ENCODE measurements at regions not wholly inside any gene's neighbourhood (a gene's known extent, or its start where the extent isn't known, plus 50 kb on each side); places are given as distances from the start of the nearest gene placed in this dataset.
"Not testable (repeated sequence)": the region's sequence is repeated elsewhere in the genome, so short reads cannot be mapped to it uniquely, and the experiment has no call there.

DNA sequence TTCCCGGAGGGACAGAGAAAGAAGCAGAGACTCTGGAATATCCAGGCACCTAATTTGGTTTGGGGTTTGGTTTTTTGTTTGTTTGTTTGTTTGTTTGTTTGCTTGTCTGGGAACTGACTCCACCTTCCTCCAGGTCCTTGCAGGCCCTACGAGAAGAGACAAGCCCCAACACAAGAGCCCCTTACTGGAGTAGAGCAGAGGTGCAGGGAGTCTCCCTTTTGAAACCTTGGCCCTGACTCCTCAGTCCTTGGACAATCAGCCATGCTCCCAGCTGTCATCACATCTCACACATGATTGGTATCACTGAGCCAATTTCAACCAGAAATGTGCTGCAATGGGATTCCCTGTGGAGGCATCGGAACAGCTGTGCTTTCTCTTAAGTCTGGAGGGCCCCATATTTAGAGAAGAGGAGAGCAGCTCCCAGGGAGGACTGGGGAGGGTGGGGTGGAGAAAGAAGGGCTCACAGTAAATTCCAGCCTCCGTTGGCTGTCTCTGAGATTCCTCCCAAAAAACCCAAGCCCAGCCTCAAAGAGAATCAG, 279.9 kb upstream of the NCKAP5 start:
- no peak for DNase-seq (ENCODE audit: low spot score)
- intact Hi-C loops (cut with DNase I): loop anchor here (10.0 kb wide), 1 partner anchor 1303 kb away; no protein-coding TSS in a partner anchor

DNA sequence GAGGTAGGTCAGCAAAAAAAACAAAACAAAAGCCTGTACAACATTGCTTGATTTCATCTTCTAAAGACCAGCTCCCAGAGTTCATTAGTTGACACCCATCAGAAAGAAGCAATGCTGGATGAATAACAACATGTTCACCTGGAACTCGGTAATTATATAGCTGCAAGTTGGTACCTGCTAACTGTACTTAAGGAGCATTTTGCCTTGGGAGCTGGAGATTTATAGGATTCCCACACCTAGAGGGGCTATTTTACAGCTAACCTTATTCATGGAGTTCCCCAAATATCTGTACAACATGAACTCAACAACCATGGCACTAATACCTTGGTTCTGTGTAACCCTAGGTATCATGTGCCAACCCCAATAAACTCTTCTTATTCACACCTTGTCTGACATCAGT, 281.1 kb upstream of the NCKAP5 start:
- no peak for DNase-seq (ENCODE audit: low spot score)
- intact Hi-C loops (cut with DNase I): loop anchor here (10.0 kb wide), 1 partner anchor 1305 kb away; no protein-coding TSS in a partner anchor

DNA sequence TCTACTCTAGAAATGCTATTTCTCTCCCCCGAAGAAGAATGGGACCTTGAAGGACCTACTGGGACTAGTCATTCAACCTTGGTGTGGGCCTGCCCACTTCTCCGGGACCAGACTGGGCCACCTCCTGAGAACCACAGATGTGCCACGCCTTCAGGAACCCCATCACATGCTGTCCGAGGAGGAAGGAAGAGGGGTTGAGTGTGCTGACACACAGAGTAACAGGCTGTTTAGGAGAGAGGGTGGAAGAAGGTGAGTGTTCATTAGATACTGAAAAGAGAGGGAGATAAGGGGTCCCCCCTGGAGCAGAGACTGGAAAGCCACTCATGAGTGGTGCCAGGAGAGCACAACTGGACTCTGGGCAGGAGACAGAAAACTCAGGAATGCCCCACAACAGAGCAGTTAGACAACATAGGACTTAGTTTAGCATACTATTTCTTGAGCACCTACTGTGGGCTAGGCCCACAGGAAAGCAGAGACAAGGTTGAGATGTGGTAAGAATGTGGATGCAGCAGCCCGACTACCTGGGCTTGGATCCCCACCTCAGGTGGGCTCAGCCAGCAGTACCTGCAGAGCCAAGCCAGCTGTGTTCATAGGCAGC, 286.4 kb upstream of the NCKAP5 start:
- no peak for DNase-seq (ENCODE audit: low spot score)
- intact Hi-C loops (cut with DNase I): no loop called here

GRCh38 chr2:133855526-133855925, 287.3 kb upstream of the NCKAP5 start:
- intact Hi-C loops (cut with DNase I): no loop called here
- DNase-seq (ENCODE audit: low spot score): no peak

DNA sequence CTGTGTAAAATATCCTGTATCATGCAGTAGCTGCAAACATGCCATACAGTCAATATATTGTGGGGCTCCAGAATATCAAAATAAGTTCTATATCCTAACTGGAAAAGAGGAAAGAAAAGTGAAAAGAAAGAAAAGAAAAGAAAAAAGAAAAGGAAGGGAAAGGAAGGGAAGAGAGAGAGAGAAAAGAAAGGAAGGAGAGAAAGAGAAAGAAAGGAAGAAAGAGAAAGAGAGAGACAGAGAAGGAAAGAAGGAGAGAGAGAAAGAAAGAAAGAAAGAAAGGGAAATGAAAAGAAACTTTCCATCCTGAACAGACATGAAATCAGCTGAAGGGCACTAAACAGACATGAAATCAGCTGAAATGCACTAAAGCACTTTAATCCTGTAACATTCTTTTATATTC, 288.4 kb upstream of the NCKAP5 start:
- no peak for DNase-seq (ENCODE audit: low spot score)
- intact Hi-C loops (cut with DNase I): no loop called here

DNA sequence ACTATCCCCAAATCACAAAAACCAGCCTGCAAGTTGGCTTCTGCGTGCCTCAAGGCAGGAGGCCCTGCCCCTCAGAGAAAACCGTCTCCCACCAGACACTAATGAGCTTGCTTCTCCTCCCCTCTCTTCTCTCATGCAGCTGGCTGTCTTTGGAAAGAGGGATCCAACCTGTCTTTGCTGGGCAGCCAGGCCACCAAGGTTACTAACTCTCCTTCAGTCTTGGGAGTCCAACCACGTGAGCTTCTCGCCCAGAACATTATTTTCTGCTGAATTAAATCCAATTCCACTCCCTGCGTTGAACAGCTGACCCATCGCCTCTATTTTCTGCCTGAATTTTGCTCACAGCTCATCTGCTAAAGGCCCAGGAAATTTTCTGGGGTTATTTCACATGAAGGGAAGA, 291.3 kb upstream of the NCKAP5 start:
- intact Hi-C loops (cut with DNase I): no loop called here

DNA sequence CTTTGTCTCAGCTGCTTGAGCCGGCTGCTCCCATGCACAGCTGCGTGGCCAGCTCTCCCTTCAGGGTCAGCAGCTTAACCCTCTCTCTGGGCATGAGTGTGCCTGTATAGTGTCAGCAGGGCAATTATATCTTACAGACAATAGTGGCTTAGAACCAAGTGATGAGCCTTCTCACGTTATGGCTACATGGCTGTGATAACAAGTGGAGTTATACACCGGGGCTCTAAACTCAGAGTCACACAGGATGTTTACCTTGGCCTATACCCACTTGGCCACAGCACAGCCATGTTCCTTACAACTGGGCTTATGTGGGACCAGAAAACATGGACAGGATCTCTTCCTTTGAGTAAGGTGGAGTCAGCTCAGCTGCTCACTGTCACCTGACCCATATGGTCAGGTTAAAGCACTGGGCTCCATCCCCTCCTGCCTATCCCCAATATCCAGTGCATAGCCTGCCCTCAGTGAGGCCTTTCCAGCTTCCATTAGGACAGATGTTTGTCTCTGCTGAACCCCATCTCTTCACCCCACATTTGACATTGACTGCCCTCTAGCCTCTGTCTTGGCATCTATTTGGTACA, 294.2 kb upstream of the NCKAP5 start:
- intact Hi-C loops (cut with DNase I): no loop called here

More for the DNA sequence above, 291.3 kb upstream of the NCKAP5 start:
- DNase-seq (ENCODE audit: low spot score): no peak

GRCh38 chr2:133863106-133863800, 295.0 kb upstream of the NCKAP5 start:
- intact Hi-C loops (cut with DNase I): no loop called here
- DNase-seq (ENCODE audit: low spot score): no peak

More for the DNA sequence above, 294.2 kb upstream of the NCKAP5 start:
- DNase-seq (ENCODE audit: low spot score): no peak

DNA sequence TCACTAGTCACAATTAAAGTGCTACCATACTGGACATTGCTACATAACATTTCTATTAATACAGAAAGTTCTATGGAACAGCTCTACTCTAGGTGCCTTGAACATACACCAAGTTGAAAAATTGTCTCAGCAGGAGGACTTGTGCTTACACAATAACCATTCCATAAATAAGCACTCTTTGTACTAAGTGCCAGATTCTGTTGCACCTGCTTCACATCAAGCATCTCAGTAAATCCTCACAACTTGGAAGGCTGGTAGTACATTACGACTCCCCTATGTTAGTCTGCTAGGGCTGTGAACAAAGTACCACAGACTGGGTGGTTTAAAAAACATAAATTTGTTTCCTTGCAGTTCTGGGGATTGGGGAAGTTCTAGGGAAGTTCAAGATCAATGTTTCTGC, 296.9 kb upstream of the NCKAP5 start:
- intact Hi-C loops (cut with DNase I): no loop called here
- DNase-seq (ENCODE audit: low spot score): no peak

DNA sequence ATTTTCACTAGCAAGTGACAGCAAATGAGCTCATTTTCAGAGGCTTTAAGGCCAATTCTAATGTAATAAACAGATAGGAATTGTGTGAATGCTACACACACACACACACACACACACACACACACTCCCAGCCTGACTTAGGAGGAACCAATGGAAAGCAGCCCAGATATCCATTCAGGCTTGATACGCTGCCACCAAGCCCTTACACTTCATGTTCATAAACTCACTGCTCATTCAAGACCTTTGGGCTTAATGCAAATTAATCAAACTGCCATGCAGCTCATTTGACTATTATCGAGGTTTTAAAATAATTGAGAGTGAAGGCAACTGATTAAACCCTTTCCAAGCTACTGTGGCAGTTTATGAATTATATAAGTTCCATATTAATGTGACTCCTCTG, 298.9 kb upstream of the NCKAP5 start:
- DNase-seq (ENCODE audit: low spot score): no peak
- intact Hi-C loops (cut with DNase I): no loop called here

- intact Hi-C loops (cut with DNase I): no loop called here
- DNase-seq (ENCODE audit: low spot score): no peak
Measured at GRCh38 chr2:133871545-133872209, 303.4 kb upstream of the NCKAP5 start.

DNA sequence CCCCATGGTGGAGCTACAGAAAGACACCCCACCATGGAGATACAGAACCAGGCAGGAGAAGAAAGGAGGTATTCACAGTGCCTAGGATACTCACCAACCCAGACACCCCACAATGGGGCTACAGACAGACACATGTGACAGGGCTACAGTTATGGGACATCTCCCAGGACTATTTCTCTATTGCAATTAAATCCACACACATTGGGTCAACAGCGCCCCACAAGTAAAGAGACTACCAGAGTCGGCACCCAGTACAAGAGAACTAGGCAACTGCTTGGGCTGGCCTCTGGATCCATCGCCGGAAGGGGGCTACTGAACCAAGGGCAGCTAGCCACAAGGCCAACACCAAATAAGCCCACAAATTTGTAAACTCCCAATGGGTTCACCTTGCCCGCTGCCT, 310.1 kb upstream of the NCKAP5 start:
- intact Hi-C loops (cut with DNase I): no loop called here
- no peak for DNase-seq (ENCODE audit: low spot score)

DNA sequence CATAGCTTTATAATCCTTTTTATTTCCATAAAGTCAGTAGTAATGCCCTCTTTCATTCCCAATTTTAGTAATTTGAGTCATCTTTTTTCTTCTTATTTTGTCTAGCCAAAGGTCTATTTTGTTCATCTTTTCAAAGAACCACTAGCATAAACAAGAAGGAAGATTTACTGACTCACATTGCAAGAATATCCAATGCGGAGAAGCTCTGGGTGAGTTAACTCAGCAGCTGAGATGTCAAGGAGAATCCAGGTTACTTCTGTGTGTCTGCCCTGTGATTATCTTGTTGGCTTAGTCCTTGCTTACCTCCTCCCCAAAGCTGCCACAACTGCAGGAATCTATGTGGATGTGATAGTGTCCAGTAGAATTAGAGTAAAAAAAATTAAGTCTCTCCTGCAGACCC, 311.4 kb upstream of the NCKAP5 start:
- no peak for DNase-seq (ENCODE audit: low spot score)
- intact Hi-C loops (cut with DNase I): loop anchor here (10.0 kb wide), 1 partner anchor 325 kb away; no protein-coding TSS in a partner anchor

DNA sequence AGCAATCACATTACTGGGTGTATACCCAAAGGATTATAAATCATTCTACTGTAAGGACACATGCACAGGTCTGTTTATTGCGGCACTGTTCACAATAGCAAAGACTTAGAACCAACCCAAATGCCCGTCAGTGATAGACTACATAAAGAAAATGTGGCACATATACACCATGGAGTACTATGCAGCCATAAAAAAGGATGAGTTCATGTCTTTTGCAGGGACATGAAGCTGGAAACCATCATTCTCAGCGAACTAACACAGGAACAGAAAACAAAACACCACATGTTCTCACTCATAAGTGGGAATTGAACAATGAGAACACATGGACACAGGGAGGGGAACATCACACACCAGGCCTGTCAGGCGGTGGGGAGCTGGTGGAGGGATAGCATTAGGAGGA, 313.9 kb upstream of the NCKAP5 start:
- intact Hi-C loops (cut with DNase I): loop anchor here (10.0 kb wide), 1 partner anchor 323 kb away; no protein-coding TSS in a partner anchor
- DNase-seq (ENCODE audit: low spot score): not testable (repeated sequence)

GRCh38 chr2:133884739-133885381, 316.6 kb upstream of the NCKAP5 start:
- DNase-seq (ENCODE audit: low spot score): no peak
- intact Hi-C loops (cut with DNase I): loop anchor here (5.0 to 10.0 kb wide), 3 partner anchors 107 to 527 kb away; no protein-coding TSS in a partner anchor

- intact Hi-C loops (cut with DNase I): loop anchor here (2.0 to 10.0 kb wide), 4 partner anchors 106 to 526 kb away; no protein-coding TSS in a partner anchor
- DNase-seq (ENCODE audit: low spot score): no peak
Measured at GRCh38 chr2:133885847-133886246, 317.6 kb upstream of the NCKAP5 start.

GRCh38 chr2:133886735-133887675, 318.7 kb upstream of the NCKAP5 start:
- DNase-seq (ENCODE audit: low spot score): peak; percentile 83
- intact Hi-C loops (cut with DNase I): loop anchor here (2.0 to 10.0 kb wide), 4 partner anchors 105 to 525 kb away; no protein-coding TSS in a partner anchor

DNA sequence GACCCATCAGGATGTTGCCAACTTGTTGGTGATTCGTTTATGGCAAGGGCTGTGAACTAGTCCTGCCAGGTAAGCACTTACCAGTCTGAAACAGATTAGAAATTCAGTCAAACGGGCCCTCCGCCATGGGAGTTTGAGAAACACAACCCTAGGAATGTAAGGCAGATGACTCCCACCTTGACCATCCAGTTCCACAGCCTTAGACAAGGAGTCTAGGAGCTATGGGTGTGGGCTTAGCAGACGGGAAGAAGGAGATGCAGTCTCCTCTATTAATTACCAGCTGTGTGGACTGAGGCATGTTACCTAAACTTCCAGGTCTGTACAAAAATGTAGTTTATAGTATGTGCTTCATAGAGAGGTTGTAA, 319.4 kb upstream of the NCKAP5 start:
- intact Hi-C loops (cut with DNase I): loop anchor here (2.0 to 10.0 kb wide), 4 partner anchors 105 to 525 kb away; no protein-coding TSS in a partner anchor
- no peak for DNase-seq (ENCODE audit: low spot score)

Measured in cardiac septum (tissue), 1 donor.